Epithelial cell of proximal tubule (primary cell): ENCODE measurements at regions not wholly inside any gene's neighbourhood (a gene's known extent, or its start where the extent isn't known, plus 50 kb on each side); places are given as distances from the start of the nearest gene placed in this dataset.

Source experiments
- DNase-seq: peaks from one replicate; pipeline ENCODE4 v3.0.0-alpha.2; 2011; ENCODE audit warnings: low read depth
- H3K4me3 ChIP-seq: 2 replicates; pipeline ENCODE4 v1.5.1; 2011; ENCODE audit warnings: low read depth, mild to moderate bottlenecking, low read length
- CTCF ChIP-seq: conservative IDR thresholded peaks from 2 replicates; pipeline ENCODE4 v1.5.1; 2012; ENCODE audit warnings: low read depth, mild to moderate bottlenecking, low read length

- H3K4me3 ChIP-seq: no peak overlapping the region
- no peak for DNase-seq
- TF ChIP-seq CTCF: no peak
These were observed 483.8 kb upstream of the EEF2KMT start for GRCh38 chr16:5581428-5581827.

- H3K4me3 ChIP-seq: no peak overlapping the region
- no peak for TF ChIP-seq CTCF
- DNase-seq: no peak
These were observed 483.2 kb upstream of the EEF2KMT start for GRCh38 chr16:5580772-5581171.

- no peak for TF ChIP-seq CTCF
- DNase-seq: no peak
These were observed 482.7 kb upstream of the EEF2KMT start for GRCh38 chr16:5580296-5580695.

GRCh38 chr16:5578980-5579379 is 481.4 kb upstream of the EEF2KMT start:
- TF ChIP-seq CTCF: no peak
- H3K4me3 ChIP-seq: no peak overlapping the region
- DNase-seq: no peak

More at GRCh38 chr16:5580296-5580695, 482.7 kb upstream of the EEF2KMT start:
- no peak overlapping the region for H3K4me3 ChIP-seq

GRCh38 chr16:5577463-5577862 is 479.9 kb upstream of the EEF2KMT start:
- no peak for DNase-seq
- H3K4me3 ChIP-seq: no peak overlapping the region
- no peak for TF ChIP-seq CTCF

- no peak for DNase-seq
- no peak for TF ChIP-seq CTCF
These were observed 478.2 kb upstream of the EEF2KMT start for GRCh38 chr16:5575646-5576245.

GRCh38 chr16:5575121-5575520 is 477.5 kb upstream of the EEF2KMT start:
- no peak for TF ChIP-seq CTCF
- no peak for DNase-seq

More at GRCh38 chr16:5575646-5576245, 478.2 kb upstream of the EEF2KMT start:
- H3K4me3 ChIP-seq: no peak overlapping the region

More at GRCh38 chr16:5575121-5575520, 477.5 kb upstream of the EEF2KMT start:
- no peak overlapping the region for H3K4me3 ChIP-seq
